CD14-positive monocyte (primary cell): ENCODE measurements at regions not wholly inside any gene's neighbourhood (a gene's known extent, or its start where the extent isn't known, plus 50 kb on each side); places are given as distances from the start of the nearest gene placed in this dataset.

Experiments
- DNase-seq, 3 donors: peaks; one replicate each; pipeline ENCODE4 v3.0.0-alpha.2; 2011 to 2022
- H2AFZ ChIP-seq: 2 replicates; pipeline ENCODE4 v1.6.0; 2012; ENCODE audit warnings: mild to moderate bottlenecking, low read depth, low read length, inconsistent platforms; ENCODE audit not compliant: insufficient read depth, poor library complexity, severe bottlenecking
- H3K27ac ChIP-seq, 2 donors: 1 replicate in 1 of 2; 2 replicates in 1 of 2; pipeline ENCODE4 v1.5.1; 2012 to 2013; ENCODE audit warnings: low read length in 2 of 2, control low read depth in 1 of 2, inconsistent platforms in 1 of 2, low read depth in 1 of 2, mild to moderate bottlenecking in 1 of 2
- H3K27me3 ChIP-seq, 2 donors: one replicate each; pipeline versions ENCODE4 v1.6.0 to v1.6.1; 2011 to 2013; ENCODE audit warnings: low read length in 2 of 2; ENCODE audit not compliant: control insufficient read depth in 2 of 2, insufficient read depth in 2 of 2
- H3K36me3 ChIP-seq, 2 donors: replicated peaks in 1 of 2; 1 replicate in 1 of 2; 2 replicates in 1 of 2; pipeline versions ENCODE4 v1.5.1 to v1.6.1; 2012 to 2013; ENCODE audit warnings: low read length in 2 of 2, control low read depth in 1 of 2, inconsistent platforms in 1 of 2, mild to moderate bottlenecking in 1 of 2; ENCODE audit not compliant: insufficient read depth in 2 of 2, control insufficient read depth in 1 of 2
- H3K4me1 ChIP-seq, 2 donors: 1 replicate in 1 of 2; 2 replicates in 1 of 2; pipeline versions ENCODE4 v1.5.1 to v1.6.1; 2012 to 2013; ENCODE audit warnings: low read length in 2 of 2, control low read depth in 1 of 2, inconsistent platforms in 1 of 2, mild to moderate bottlenecking in 1 of 2, moderate library complexity in 1 of 2; ENCODE audit not compliant: insufficient read depth in 2 of 2, control insufficient read depth in 1 of 2
- H3K4me2 ChIP-seq: replicated peaks from 2 replicates; pipeline ENCODE3; 2012; ENCODE audit warnings: low read length, moderate library complexity, mild to moderate bottlenecking; ENCODE audit not compliant: poor library complexity, severe bottlenecking; ENCODE audit errors: extremely low read depth
- H3K4me3 ChIP-seq, 3 experiments: fragments of 200-600 bp in 1 of 3; sonication (generic) in 1 of 3; replicated peaks in 1 of 3; 1 replicate in 2 of 3; 2 replicates in 1 of 3; pipeline ENCODE4 v1.5.1; 2011 to 2013; ENCODE audit warnings: low read length in 3 of 3, mild to moderate bottlenecking in 3 of 3, control low read depth in 2 of 3, low read depth in 2 of 3, inconsistent platforms in 1 of 3, moderate library complexity in 1 of 3
- H3K79me2 ChIP-seq: 2 replicates; pipeline ENCODE4 v1.6.0; 2012; ENCODE audit warnings: mild to moderate bottlenecking, control low read depth, inconsistent platforms, low read length, moderate library complexity; ENCODE audit not compliant: insufficient read depth
- H3K9ac ChIP-seq: 2 replicates; pipeline ENCODE4 v1.6.0; 2017; ENCODE audit warnings: low read length, mild to moderate bottlenecking; ENCODE audit not compliant: insufficient read depth, poor library complexity, severe bottlenecking
- H3K9me3 ChIP-seq, 2 donors: replicated peaks in 1 of 2; 1 replicate in 1 of 2; 2 replicates in 1 of 2; pipeline versions ENCODE4 v1.5.1 to v1.6.1; 2012 to 2013; ENCODE audit warnings: low read length in 2 of 2, control low read depth in 1 of 2; ENCODE audit not compliant: control insufficient read depth in 1 of 2, insufficient read depth in 1 of 2
- H4K20me1 ChIP-seq: 2 replicates; pipeline ENCODE4 v1.6.0; 2012; ENCODE audit warnings: mild to moderate bottlenecking, low read length, control low read depth, moderate library complexity; ENCODE audit not compliant: insufficient read depth
- H3K27ac Mint-ChIP-seq, 7 donors: one replicate each; pipeline ENCODE4 v1.8.0; 2020; ENCODE audit warnings: mild to moderate bottlenecking in 7 of 7, mixed read lengths in 7 of 7, moderate library complexity in 6 of 7, inconsistent platforms in 2 of 7
- H3K27me3 Mint-ChIP-seq, 3 donors: one replicate each; pipeline ENCODE4 v1.8.0; 2021 to 2022; ENCODE audit warnings: low read depth in 3 of 3, mild to moderate bottlenecking in 3 of 3, mixed read lengths in 3 of 3, moderate library complexity in 3 of 3, inconsistent platforms in 1 of 3
- H3K36me3 Mint-ChIP-seq, 2 donors: one replicate each; pipeline ENCODE4 v1.8.0; 2020; ENCODE audit warnings: mixed read lengths in 2 of 2, inconsistent platforms in 1 of 2, mild to moderate bottlenecking in 1 of 2
- H3K4me1 Mint-ChIP-seq: one replicate; pipeline ENCODE4 v1.8.0; 2020; ENCODE audit warnings: mild to moderate bottlenecking, mixed read lengths
- H3K4me3 Mint-ChIP-seq, 2 donors: one replicate each; pipeline ENCODE4 v1.8.0; 2020; ENCODE audit warnings: mild to moderate bottlenecking in 2 of 2, mixed read lengths in 2 of 2, moderate library complexity in 1 of 2
- H3K9me3 Mint-ChIP-seq, 7 donors: one replicate each; pipeline ENCODE4 v1.8.0; 2020 to 2022; ENCODE audit warnings: mixed read lengths in 7 of 7, mild to moderate bottlenecking in 6 of 7, moderate library complexity in 6 of 7, inconsistent platforms in 2 of 7
- WGBS: methylation state at CpG from one replicate; pipeline ENCODE4 v1.1.5; 2013; ENCODE audit warnings: missing lambda C conversion rate; ENCODE audit not compliant: insufficient coverage; 5-methylcytosine and 5-hydroxymethylcytosine counted together
- intact Hi-C, 2 donors: fragments of 100-400 bp; cut with micrococcal nuclease; formaldehyde crosslinking; loops; one replicate each; pipeline versions ENCODE4 v1.15.0 to v1.15.1; 2023
- TF ChIP-seq, protein P1 (sequence below): fragments of 200-600 bp; IDR thresholded peaks from one replicate; pipeline ENCODE4 v1.8.0; 2022; ENCODE audit warnings: antibody characterized with exemption, mild to moderate bottlenecking

DNA sequence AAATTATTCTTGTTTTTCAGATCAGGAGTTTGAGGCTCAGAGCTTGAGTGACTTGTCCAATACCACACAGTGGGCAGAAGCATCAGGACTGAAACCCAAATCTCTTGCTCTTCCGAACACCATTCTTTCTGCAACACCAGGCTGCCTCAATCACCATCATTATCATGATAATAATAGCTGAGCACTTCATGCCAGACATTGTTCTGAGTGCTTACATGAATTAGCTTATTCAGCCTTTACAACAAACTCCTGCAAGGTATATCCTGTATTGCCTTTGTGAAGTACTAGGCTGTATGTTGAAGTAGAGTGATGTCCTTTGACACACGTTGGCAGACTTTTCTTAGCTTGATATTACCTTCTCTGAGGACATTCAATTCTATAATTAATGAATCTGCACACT, 257.4 kb upstream of the ATP2B1 start:
- Histone ChIP-seq H3K27ac (no peak overlapping the region), H3K4me2 (no peak overlapping the region), H3K9me3 (no peaks in the 10 kb centered on the region), H3K36me3 (no peaks in the 10 kb centered on the region), H3K79me2 (no peaks in the 10 kb centered on the region), H3K4me3 (no peak overlapping the region), H3K27me3 (no peaks in the 10 kb centered on the region), H3K4me1 (peaks cover 0 to 9% of the 10 kb centered on the region in 2 donors), H2AFZ (no peak overlapping the region), H4K20me1 (no peaks in the 10 kb centered on the region), H3K9ac (no peak overlapping the region)
- Mint-ChIP-seq H3K27me3 (peaks cover 0 to 2% (median 0%) of the 10 kb centered on the region in 3 donors), H3K9me3 (peaks cover 0 to 2% (median 0%) of the 10 kb centered on the region in 7 donors), H3K27ac (no peak overlapping the region), H3K4me1 (peaks cover 6% of the 10 kb centered on the region), H3K4me3 (no peak overlapping the region), H3K36me3 (no peaks in the 10 kb centered on the region)
- TF ChIP-seq, protein P1, sequence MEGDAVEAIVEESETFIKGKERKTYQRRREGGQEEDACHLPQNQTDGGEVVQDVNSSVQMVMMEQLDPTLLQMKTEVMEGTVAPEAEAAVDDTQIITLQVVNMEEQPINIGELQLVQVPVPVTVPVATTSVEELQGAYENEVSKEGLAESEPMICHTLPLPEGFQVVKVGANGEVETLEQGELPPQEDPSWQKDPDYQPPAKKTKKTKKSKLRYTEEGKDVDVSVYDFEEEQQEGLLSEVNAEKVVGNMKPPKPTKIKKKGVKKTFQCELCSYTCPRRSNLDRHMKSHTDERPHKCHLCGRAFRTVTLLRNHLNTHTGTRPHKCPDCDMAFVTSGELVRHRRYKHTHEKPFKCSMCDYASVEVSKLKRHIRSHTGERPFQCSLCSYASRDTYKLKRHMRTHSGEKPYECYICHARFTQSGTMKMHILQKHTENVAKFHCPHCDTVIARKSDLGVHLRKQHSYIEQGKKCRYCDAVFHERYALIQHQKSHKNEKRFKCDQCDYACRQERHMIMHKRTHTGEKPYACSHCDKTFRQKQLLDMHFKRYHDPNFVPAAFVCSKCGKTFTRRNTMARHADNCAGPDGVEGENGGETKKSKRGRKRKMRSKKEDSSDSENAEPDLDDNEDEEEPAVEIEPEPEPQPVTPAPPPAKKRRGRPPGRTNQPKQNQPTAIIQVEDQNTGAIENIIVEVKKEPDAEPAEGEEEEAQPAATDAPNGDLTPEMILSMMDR = no peak
- intact Hi-C loops = no loop called here
- 100% methylated on average over 1 of the region's 2 CpGs for WGBS
- DNase-seq = no peak

DNA sequence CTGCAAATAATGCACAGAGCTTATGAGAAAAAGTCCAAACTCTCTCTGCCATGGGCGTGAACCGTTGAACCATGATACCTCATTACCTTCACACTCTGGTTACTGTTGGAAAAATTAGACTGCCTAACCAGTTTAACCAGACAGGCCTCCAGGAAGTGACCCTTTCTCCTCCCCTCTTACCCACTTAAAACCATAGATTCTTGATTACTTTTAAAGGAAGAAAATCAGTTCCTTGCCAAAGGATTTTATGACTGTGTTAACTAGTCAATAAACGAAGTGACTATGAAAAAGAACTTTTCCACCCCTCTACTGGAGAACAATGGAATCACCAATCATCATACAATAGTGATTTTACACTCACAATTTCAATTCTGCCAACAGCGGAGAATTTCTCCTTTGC, 254.0 kb upstream of the ATP2B1 start:
- H3K27me3 ChIP-seq = no peaks in the 10 kb centered on the region
- no peak overlapping the region for H3K4me3 Mint-ChIP-seq

More for the DNA sequence above, 254.0 kb upstream of the ATP2B1 start:
- no peak overlapping the region for H2AFZ ChIP-seq
- H3K9me3 ChIP-seq = no peaks in the 10 kb centered on the region
- no peaks in the 10 kb centered on the region for H3K36me3 Mint-ChIP-seq
- H3K27ac Mint-ChIP-seq = peak overlapping the region in 1 of 7 donors; percentile 26
- intact Hi-C loops = no loop called here
- no peak overlapping the region for H3K27ac ChIP-seq
- H3K79me2 ChIP-seq = no peaks in the 10 kb centered on the region
- no peaks in the 10 kb centered on the region for H4K20me1 ChIP-seq
- H3K4me2 ChIP-seq = no peak overlapping the region
- no peaks in the 10 kb centered on the region for H3K36me3 ChIP-seq
- H3K9ac ChIP-seq = no peak overlapping the region
- H3K4me1 Mint-ChIP-seq = peaks cover 6% of the 10 kb centered on the region
- TF ChIP-seq, protein P1 = peak; percentile 30
- H3K4me3 ChIP-seq = no peak overlapping the region
- WGBS = 100% methylated on average over 2 of the region's 4 CpGs
- peaks cover 0 to 3% (median 2%) of the 10 kb centered on the region in 7 donors for H3K9me3 Mint-ChIP-seq
- peaks cover 0 to 2% (median 0%) of the 10 kb centered on the region in 3 donors for H3K27me3 Mint-ChIP-seq
- no peaks in the 10 kb centered on the region for H3K4me1 ChIP-seq
- peak in 1 of 3 donors; percentile 17 for DNase-seq
